ENCODE measurements at regions not wholly inside any gene's neighbourhood (a gene's known extent, or its start where the extent isn't known, plus 50 kb on each side); places are given as distances from the start of the nearest gene placed in this dataset.
"Not testable (repeated sequence)": the region's sequence is repeated elsewhere in the genome, so short reads cannot be mapped to it uniquely, and the experiment has no call there.

DNA sequence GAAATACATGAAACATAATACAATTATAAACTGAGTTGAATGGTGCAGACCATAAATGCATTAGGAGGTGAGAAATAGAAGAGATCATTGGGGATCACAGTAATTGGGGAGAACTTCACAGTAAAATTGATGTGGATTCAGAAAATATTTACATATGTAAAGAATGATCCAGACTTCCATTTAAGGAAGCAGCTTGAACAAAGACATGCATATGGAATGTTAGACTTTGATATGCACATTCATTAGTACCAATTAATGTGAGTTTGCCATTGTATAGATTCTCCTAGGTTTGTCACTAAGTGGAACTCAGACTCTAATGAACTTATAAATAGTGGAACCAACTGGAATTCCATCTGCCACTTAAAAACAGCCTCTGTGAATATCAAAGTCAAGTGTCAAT is 235.6 kb downstream of the PARM1 start:
- TF ChIP-seq, protein P1, sequence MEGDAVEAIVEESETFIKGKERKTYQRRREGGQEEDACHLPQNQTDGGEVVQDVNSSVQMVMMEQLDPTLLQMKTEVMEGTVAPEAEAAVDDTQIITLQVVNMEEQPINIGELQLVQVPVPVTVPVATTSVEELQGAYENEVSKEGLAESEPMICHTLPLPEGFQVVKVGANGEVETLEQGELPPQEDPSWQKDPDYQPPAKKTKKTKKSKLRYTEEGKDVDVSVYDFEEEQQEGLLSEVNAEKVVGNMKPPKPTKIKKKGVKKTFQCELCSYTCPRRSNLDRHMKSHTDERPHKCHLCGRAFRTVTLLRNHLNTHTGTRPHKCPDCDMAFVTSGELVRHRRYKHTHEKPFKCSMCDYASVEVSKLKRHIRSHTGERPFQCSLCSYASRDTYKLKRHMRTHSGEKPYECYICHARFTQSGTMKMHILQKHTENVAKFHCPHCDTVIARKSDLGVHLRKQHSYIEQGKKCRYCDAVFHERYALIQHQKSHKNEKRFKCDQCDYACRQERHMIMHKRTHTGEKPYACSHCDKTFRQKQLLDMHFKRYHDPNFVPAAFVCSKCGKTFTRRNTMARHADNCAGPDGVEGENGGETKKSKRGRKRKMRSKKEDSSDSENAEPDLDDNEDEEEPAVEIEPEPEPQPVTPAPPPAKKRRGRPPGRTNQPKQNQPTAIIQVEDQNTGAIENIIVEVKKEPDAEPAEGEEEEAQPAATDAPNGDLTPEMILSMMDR (IDR thresholded peaks at IDR 0.05; ENCODE audit: low read depth, low read length): no peak
- H3K4me3 ChIP-seq (ENCODE audit: low read depth, low read length): no peak overlapping the region

DNA sequence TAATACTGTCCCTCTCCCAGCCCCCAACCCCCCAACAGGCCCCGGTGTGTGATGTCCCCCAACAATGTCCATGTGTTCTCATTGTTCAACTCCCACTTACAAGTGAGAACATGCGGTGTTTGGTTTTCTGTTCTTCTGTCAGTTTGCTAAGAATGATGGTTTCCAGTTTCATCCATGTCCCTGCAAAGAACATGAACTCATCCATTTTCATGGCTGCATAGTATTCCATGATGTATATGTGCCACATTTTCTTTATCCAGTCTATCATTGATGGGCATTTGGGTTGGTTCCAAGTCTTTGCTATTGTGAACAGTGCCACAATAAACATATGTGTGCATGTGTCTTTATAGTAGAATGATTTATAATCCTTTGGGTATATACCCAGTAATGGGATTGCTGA is 232.2 kb downstream of the PARM1 start:
- H3K4me3 ChIP-seq (ENCODE audit: low read depth, low read length): not testable (repeated sequence)

DNA sequence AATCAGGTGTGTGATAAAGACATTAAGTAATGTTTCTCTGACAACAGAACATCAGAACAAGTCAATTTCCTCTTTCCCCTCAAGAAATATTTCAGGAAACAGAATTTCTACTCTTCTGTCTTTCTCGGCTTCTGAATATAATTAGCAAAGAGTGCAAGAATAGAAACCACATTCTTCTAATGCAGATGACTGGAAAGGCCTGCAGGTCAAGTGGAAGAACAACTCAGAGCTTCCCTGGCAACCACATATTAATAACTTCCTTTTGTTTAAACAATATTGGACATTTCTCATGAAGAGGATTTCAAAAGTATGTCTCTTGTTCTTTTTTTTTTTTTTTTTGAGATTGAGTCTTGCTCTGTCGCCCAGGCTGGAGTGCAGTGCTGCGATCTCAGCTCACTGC is 225.5 kb downstream of the PARM1 start:
- TF ChIP-seq, protein P1 (IDR thresholded peaks at IDR 0.05; ENCODE audit: low read depth, low read length): no peak
- H3K4me3 ChIP-seq (ENCODE audit: low read depth, low read length): no peak overlapping the region

DNA sequence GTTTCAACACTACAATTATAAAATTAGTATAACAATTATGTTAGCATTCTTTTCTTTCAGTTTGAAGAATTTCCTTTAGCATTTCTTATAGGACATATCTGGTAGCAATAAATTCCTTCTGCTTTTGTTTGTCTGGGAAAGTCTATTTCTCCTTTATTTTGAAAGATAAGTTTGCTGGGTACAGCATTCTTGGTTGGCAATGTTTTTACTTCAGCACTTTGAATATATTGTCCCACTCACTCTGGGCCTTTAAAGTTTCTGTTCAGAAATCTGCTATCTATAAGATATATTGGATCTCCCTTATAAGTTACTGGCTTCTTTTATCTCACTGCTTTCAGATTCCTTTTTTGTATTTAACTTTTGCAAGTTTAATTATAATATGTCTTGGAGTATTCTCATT is 222.1 kb downstream of the PARM1 start:
- no peak overlapping the region for H3K4me3 ChIP-seq (ENCODE audit: low read depth, low read length)
- TF ChIP-seq, protein P1 (IDR thresholded peaks at IDR 0.05; ENCODE audit: low read depth, low read length): no peak

DNA sequence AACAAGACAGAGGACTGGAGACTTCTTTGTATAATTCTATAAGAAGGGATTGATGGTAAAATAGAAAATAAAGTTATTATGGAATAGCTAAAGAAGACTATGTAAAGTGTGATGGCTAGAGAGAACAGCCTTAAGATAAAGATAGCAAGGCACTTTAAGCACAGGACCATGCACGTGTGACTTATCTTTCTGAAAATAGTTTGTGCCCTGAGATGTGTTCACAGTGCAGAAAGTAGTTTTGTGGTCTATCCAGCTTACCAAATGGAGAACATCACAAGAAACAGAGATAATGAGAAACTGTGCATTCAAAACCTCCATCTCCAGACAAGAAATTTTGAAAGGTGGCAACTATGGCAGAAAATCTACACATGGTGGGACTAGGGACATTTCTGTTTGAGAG is 213.3 kb downstream of the PARM1 start:
- TF ChIP-seq, protein P1 (IDR thresholded peaks at IDR 0.05; ENCODE audit: low read depth, low read length): no peak
- no peak overlapping the region for H3K4me3 ChIP-seq (ENCODE audit: low read depth, low read length)

DNA sequence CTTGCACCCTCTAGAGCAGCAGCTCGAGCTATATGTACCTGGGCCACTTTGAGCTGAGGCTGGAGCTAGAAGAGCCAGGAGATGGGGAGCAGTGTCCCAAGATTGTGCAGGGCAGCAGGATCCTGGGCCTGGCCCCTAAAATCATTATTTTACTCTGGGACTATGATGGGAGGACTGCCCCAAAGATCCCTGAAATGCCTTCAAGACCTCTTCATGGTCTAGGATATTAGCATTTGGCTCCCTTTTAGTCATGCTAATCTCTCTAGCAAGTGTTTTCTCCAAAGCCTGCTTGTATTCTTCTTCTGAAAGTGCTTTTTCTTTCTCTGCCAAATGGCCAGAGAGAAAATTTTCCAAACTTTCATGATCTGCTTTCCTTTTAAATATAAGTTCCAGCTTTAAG is 211.6 kb downstream of the PARM1 start:
- no peak overlapping the region for H3K4me3 ChIP-seq (ENCODE audit: low read depth, low read length)
- TF ChIP-seq, protein P1 (IDR thresholded peaks at IDR 0.05; ENCODE audit: low read depth, low read length): no peak

DNA sequence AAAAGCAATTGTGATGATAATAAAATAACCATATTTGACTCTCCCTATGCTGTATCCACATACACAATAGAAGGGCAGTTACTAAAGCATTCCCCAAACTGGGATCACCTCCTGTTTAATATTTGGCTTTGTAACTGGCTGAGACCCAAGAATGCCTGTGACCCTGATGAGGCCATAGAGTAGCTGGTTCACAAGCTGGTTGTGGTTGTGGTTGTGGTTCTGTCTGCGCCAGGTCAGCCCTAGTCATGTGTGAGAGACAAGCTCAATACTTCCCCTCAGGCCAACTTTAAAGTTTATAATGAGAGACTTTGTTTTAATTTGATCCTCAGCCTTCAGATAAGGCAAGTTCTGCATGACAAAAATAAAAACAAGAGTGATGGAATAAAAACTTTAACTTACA is 209.9 kb downstream of the PARM1 start:
- H3K4me3 ChIP-seq (ENCODE audit: low read depth, low read length): no peak overlapping the region
- TF ChIP-seq, protein P1 (IDR thresholded peaks at IDR 0.05; ENCODE audit: low read depth, low read length): no peak

DNA sequence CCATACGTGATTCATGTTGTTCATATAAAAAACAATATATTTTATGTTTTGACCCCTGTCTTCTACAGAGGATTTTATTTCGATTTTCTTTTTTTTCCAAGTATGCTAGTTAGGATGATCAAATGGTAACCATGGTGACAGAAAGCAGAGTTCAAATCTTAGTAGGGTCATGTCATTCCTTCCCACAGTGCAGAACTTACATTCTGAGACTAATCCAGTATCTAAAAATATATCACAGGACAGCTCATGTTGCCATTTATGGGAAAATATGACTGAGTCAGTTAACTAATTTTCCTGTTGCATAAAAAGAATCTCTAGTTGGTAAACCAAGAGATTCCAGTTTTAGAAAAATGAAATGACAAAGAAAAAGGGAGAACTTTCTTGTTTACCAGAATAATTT is 209.5 kb downstream of the PARM1 start:
- TF ChIP-seq, protein P1 (IDR thresholded peaks at IDR 0.05; ENCODE audit: low read depth, low read length): no peak
- no peak overlapping the region for H3K4me3 ChIP-seq (ENCODE audit: low read depth, low read length)
